Spleen (tissue), 11 donors: ENCODE measurements at regions not wholly inside any gene's neighbourhood (a gene's known extent, or its start where the extent isn't known, plus 50 kb on each side); places are given as distances from the start of the nearest gene placed in this dataset.

Source experiments
- DNase-seq: peaks from one replicate; pipeline ENCODE4 v3.0.0-alpha.2; 2020
- H3K27ac ChIP-seq, 8 donors: fragments of 200-600 bp; sonication (generic) in 7 of 8; 1 replicate in 4 of 8; 2 replicates in 4 of 8; pipeline versions ENCODE4 v1.5.0 to v1.8.0; 2016 to 2021; ENCODE audit warnings: inconsistent platforms in 4 of 8, mild to moderate bottlenecking in 4 of 8, moderate library complexity in 1 of 8
- H3K27me3 ChIP-seq, 7 donors: fragments of 200-600 bp; sonication (generic) in 6 of 7; replicated peaks in 1 of 7; 1 replicate in 4 of 7; 2 replicates in 3 of 7; pipeline versions ENCODE4 v1.5.0 to v1.8.0; 2016 to 2021; ENCODE audit warnings: inconsistent platforms in 3 of 7, mild to moderate bottlenecking in 1 of 7
- H3K36me3 ChIP-seq, 6 donors: fragments of 200-600 bp; sonication (generic) in 5 of 6; 1 replicate in 4 of 6; 2 replicates in 2 of 6; pipeline versions ENCODE4 v1.5.0 to v1.8.0; 2016 to 2021; ENCODE audit warnings: inconsistent platforms in 2 of 6
- H3K4me1 ChIP-seq, 6 donors: fragments of 200-600 bp; sonication (generic) in 5 of 6; 1 replicate in 3 of 6; 2 replicates in 3 of 6; pipeline versions ENCODE4 v1.5.0 to v1.8.0; 2016 to 2021; ENCODE audit warnings: inconsistent platforms in 3 of 6
- H3K4me3 ChIP-seq, 8 donors: fragments of 200-600 bp; sonication (generic) in 7 of 8; 1 replicate in 4 of 8; 2 replicates in 4 of 8; pipeline versions ENCODE4 v1.5.0 to v1.8.0; 2016 to 2021; ENCODE audit warnings: inconsistent platforms in 4 of 8, mild to moderate bottlenecking in 4 of 8, moderate library complexity in 2 of 8
- H3K9me3 ChIP-seq, 8 donors: fragments of 200-600 bp; sonication (generic) in 7 of 8; 1 replicate in 4 of 8; 2 replicates in 4 of 8; pipeline versions ENCODE4 v1.5.0 to v1.8.0; 2016 to 2021; ENCODE audit warnings: inconsistent platforms in 4 of 8
- CTCF ChIP-seq, 11 experiments: fragments of 200-600 bp in 7 of 11; fragments of 450-650 bp in 4 of 11; sonication (generic) in 4 of 11; IDR thresholded peaks in 8 of 11; conservative IDR thresholded peaks in 3 of 11; 1 replicate in 7 of 11; 2 replicates in 4 of 11; pipeline versions ENCODE4 v1.4.0 to v1.8.0; 2016 to 2021; ENCODE audit warnings: antibody characterized with exemption in 11 of 11, inconsistent platforms in 4 of 11, mild to moderate bottlenecking in 1 of 11
- POLR2A ChIP-seq, 3 donors: fragments of 450-650 bp; IDR thresholded peaks; one replicate each; pipeline ENCODE4 v1.5.1; 2017; ENCODE audit warnings: antibody characterized with exemption in 3 of 3, mild to moderate bottlenecking in 1 of 3
- POLR2AphosphoS5 ChIP-seq, 3 donors: sonication (generic); formaldehyde crosslinking; IDR thresholded peaks; one replicate each; pipeline ENCODE4 v1.5.1; 2017; ENCODE audit warnings: antibody characterized with exemption in 3 of 3
- WGBS, 5 donors: extraction: QIAGEN DNeasy Blood & Tissue Kit in 3 of 5; methylation state at CpG; one replicate each; pipeline versions ENCODE4 v1.1.5 to v1.1.7; 2013 to 2018; 5-methylcytosine and 5-hydroxymethylcytosine counted together
- intact Hi-C: fragments of 100-400 bp; cut with DNase I; formaldehyde crosslinking; loops from one replicate; pipeline ENCODE4 v1.15.0; 2023; ENCODE audit warnings: low total_unique reads
- donor health status: healthy with polysubstance abuse.
- donor health status: DM: no; HTN: no; CAD: no; lungs with moderate emphysema.
- donor health status: DM: no; HTN: no; CAD: no.
- donor health status: Bipolar disorder and iron deficiency.
- donor health status: healthy.
- donor health status: DM: no; HTN: no; CAD: no.
- donor health status: DM: yes; HTN: yes; CAD: no.

GRCh38 chr7:91603707-91604106, 276.8 kb downstream of the MTERF1 start:
- Histone ChIP-seq H3K36me3 (no peaks in the 10 kb centered on the region), H3K27ac (no peak overlapping the region), H3K4me3 (no peak overlapping the region), H3K9me3 (no peaks in the 10 kb centered on the region), H3K4me1 (no peaks in the 10 kb centered on the region), H3K27me3 (no peaks in the 10 kb centered on the region)
- TF ChIP-seq POLR2AphosphoS5 (IDR thresholded peaks at IDR 0.05) = no peak
- TF ChIP-seq CTCF (IDR thresholded peaks at IDR 0.05 in 8 of 11, conservative IDR thresholded peaks at IDR 0.05 in 3 of 11) = no peak
- no peak for TF ChIP-seq POLR2A (IDR thresholded peaks at IDR 0.05)
- intact Hi-C loops = no loop called here
- no peak for DNase-seq
- WGBS, 5 donors = 82 to 87% (median 86%) methylated on average over 3 of the region's 3 CpGs

GRCh38 chr7:91608606-91609005, 271.9 kb downstream of the MTERF1 start:
- Histone ChIP-seq H3K4me1 (no peaks in the 10 kb centered on the region), H3K36me3 (no peaks in the 10 kb centered on the region), H3K4me3 (no peak overlapping the region), H3K9me3 (peaks cover 0 to 10% (median 4%) of the 10 kb centered on the region in 8 donors), H3K27ac (no peak overlapping the region), H3K27me3 (no peaks in the 10 kb centered on the region)
- no peak for DNase-seq
- TF ChIP-seq POLR2A (IDR thresholded peaks at IDR 0.05) (no peak), CTCF (IDR thresholded peaks at IDR 0.05 in 8 of 11, conservative IDR thresholded peaks at IDR 0.05 in 3 of 11) (no peak), POLR2AphosphoS5 (IDR thresholded peaks at IDR 0.05) (no peak)
- intact Hi-C loops = no loop called here
- 73 to 94% (median 87%) methylated on average over 2 of the region's 2 CpGs for WGBS, 5 donors

DNA sequence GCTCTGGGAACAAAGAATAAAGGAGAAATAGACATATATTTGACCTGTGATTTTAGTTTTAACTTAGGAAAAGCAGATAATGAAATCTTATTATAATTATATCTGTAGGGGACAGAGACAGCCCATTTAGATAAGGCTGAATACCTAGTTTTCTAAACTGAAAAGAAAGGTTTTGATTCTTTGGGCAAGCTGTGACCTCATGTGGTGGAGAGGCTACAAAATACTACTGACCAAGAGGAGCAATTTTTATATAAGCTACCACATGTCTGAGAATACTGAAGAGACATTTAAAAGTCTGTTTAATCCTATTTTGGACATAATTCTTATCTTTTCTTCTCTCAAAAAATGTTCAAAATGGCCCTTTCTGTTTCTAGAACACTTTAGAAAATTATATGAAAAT, 271.0 kb downstream of the MTERF1 start:
- Histone ChIP-seq H3K36me3 (no peaks in the 10 kb centered on the region), H3K4me3 (no peak overlapping the region), H3K9me3 (peaks cover 0 to 10% (median 4%) of the 10 kb centered on the region in 8 donors), H3K27me3 (no peaks in the 10 kb centered on the region), H3K27ac (no peak overlapping the region), H3K4me1 (no peaks in the 10 kb centered on the region)
- intact Hi-C loops = no loop called here
- DNase-seq = no peak
- no peak for TF ChIP-seq POLR2A (IDR thresholded peaks at IDR 0.05)
- no peak for TF ChIP-seq CTCF (IDR thresholded peaks at IDR 0.05 in 8 of 11, conservative IDR thresholded peaks at IDR 0.05 in 3 of 11)
- no peak for TF ChIP-seq POLR2AphosphoS5 (IDR thresholded peaks at IDR 0.05)

DNA sequence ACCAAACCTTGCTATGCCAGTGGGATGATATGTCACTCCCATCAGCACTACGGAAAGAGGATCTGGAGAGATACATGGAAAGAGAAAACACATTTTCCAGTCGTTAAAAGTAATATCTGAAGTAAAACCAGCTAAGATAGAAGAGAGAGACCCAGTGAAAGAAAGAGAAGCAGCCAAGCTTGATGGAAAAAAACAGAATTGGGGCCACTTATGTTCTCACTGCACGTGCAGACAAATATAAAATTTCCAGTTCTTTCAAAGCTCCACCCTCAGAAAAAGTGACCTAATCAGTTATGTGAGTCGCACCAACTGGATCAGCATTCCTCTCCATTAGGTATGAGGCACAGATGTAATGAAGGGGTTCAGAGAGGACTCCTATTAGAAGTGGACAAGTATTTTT, 266.1 kb downstream of the MTERF1 start:
- DNase-seq = no peak
- WGBS, 5 donors = 74 to 86% (median 83%) methylated on average over 4 of the region's 4 CpGs
- H3K4me3 ChIP-seq = no peak overlapping the region
- no peak overlapping the region for H3K27ac ChIP-seq
- H3K36me3 ChIP-seq = no peaks in the 10 kb centered on the region
- TF ChIP-seq CTCF (IDR thresholded peaks at IDR 0.05 in 8 of 11, conservative IDR thresholded peaks at IDR 0.05 in 3 of 11) = no peak
- no peak for TF ChIP-seq POLR2AphosphoS5 (IDR thresholded peaks at IDR 0.05)
- TF ChIP-seq POLR2A (IDR thresholded peaks at IDR 0.05) = no peak
- no peaks in the 10 kb centered on the region for H3K4me1 ChIP-seq
- H3K27me3 ChIP-seq = no peaks in the 10 kb centered on the region
- peaks cover 0 to 10% (median 4%) of the 10 kb centered on the region in 8 donors for H3K9me3 ChIP-seq
- intact Hi-C loops = no loop called here
